GM18519 (cell line): ENCODE measurements at regions not wholly inside any gene's neighbourhood (a gene's known extent, or its start where the extent isn't known, plus 50 kb on each side); places are given as distances from the start of the nearest gene placed in this dataset.

Source experiments
- ATAC-seq: cut with Tn5 transposase; IDR thresholded peaks from one replicate; pipeline ENCODE4 v1.9.1; 2021; ENCODE audit warnings: mild to moderate bottlenecking, moderate library complexity; ENCODE audit not compliant: unreplicated experiment, low FRiP score

DNA sequence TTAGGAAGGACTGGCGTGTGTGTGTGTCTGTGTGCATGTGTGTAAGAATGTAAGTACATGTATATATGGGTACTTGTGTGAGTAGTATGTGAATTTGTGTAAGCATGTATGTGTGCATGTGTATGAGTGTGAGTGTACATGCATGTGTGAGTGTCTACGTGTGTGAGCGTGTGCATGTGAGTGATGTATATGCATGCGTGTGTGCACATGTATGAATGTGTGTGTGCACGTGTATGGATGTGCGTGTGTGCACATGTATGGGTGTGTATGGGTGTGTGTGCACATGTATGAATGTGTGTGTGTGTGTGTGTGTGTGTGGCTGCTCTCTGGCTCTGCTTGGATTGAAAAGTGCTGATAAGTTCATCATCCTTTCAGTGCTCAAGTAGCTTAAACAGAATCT lies 154.5 kb downstream of the TENT4A start:
- no peak for ATAC-seq

GRCh38 chr5:6868171-6868570 lies 154.9 kb downstream of the TENT4A start:
- no peak for ATAC-seq

- no peak for ATAC-seq
These were observed 155.5 kb downstream of the TENT4A start for GRCh38 chr5:6868575-6869215.

- ATAC-seq, result no peak
These were observed 156.4 kb downstream of the TENT4A start for GRCh38 chr5:6869677-6870076.

DNA sequence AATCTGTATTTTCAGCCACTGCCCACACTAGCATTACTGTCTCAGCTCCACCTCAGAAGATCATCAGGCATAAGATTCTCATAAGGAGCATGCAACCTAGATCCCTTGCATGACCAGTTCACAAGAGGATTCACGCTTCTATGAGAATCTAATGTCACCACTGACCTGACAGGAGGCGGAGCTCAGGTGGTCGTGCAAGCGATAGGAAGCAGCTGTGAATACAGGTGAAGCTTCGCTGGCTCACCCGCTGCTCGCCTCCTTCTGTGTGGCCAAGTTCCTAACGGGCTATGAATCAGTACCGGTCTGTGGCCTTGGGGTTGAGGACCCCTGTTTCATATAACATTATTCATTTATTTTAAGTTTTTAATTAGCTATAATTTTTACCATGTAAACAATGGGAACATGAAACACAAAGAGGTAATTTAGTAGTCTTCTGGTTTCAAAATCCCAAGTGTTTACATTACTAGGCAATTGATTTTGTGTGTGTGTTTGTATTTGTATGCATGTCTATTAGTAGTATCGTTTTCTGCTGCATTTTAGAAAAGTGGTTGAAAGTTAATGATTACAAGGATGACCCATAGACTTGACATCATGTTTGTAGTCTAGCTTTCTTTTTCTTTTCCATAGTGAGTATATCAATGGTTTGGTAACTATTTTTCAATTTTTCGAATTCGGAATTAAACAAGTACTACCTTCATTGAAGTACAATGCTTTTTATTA lies 159.4 kb downstream of the TENT4A start:
- no peak for ATAC-seq

DNA sequence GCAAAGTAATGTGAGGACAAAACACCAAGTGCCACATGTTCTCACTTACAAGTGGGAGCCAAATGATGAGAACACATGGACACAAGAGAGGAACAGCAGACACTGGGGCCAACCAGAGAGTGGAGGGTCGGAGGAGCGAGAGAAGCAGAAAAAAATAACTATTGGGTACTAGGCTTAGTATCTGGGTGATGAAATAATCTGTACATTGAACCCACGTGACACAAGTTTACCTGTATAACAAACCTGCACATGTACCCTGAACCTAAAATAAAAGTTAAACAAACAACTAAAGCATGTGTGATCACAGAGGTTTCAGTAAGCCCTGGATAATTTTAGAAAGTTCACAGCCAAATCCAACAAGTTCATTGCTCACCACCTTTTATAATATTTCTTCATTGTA lies 160.1 kb downstream of the TENT4A start:
- ATAC-seq, result no peak

GRCh38 chr5:6875376-6875775 lies 162.1 kb downstream of the TENT4A start:
- ATAC-seq, result no peak

GRCh38 chr5:6877986-6878828 lies 165.0 kb downstream of the TENT4A start:
- no peak for ATAC-seq

- ATAC-seq, result no peak
These were observed 172.3 kb downstream of the TENT4A start for GRCh38 chr5:6885581-6885980.

DNA sequence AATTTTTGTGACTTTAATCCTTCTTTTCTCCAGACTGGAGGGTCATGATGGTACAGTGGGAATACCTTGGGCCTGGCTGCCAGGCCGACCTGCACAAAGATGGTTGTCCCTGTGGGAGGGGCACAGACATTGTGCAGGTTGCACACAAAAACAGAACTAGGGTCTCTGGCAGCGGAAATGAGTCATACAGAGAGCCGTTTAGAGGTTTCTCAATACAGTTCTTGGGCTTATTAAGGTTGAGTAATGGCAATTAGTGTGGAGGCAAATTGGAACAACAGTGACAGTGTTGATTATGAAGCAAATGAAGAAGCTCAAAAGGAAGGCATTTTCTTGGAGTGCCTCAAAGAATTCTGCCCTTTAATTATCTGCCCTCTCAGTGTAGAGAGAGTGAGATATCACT lies 173.6 kb downstream of the TENT4A start:
- ATAC-seq, result no peak

- ATAC-seq, result no peak
These were observed 175.8 kb downstream of the TENT4A start for GRCh38 chr5:6889030-6889429.

GRCh38 chr5:6899221-6899620 lies 186.0 kb downstream of the TENT4A start:
- no peak for ATAC-seq

GRCh38 chr5:6900247-6901227 lies 187.3 kb downstream of the TENT4A start:
- no peak for ATAC-seq

- ATAC-seq, result no peak
These were observed 188.9 kb downstream of the TENT4A start for GRCh38 chr5:6902094-6902493.

- no peak for ATAC-seq
These were observed 189.4 kb downstream of the TENT4A start for GRCh38 chr5:6902597-6902996.

- no peak for ATAC-seq
These were observed 190.7 kb downstream of the TENT4A start for GRCh38 chr5:6903934-6904333.

DNA sequence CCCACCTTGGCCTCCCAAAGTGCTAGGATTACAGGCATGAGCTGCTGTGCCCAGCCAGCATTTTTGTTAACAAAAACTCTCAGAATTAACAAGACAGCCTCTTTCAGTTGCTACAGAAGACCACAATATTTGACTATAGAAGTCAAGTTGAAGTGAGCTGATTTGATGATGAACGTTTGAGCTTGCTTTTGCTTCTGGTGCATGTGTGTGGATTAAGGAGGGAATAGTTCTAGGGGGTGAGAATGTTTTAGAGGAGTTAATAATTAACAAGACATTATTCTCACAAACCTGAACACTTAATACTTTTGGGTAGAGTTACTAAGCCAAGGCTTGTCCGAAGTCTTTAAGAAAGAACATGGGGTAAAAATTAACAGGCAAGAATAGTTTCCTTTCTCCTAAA lies 191.6 kb downstream of the TENT4A start:
- ATAC-seq, result no peak

- ATAC-seq, result no peak
These were observed 192.2 kb downstream of the TENT4A start for GRCh38 chr5:6905423-6905822.

GRCh38 chr5:6905883-6906282 lies 192.7 kb downstream of the TENT4A start:
- no peak for ATAC-seq

DNA sequence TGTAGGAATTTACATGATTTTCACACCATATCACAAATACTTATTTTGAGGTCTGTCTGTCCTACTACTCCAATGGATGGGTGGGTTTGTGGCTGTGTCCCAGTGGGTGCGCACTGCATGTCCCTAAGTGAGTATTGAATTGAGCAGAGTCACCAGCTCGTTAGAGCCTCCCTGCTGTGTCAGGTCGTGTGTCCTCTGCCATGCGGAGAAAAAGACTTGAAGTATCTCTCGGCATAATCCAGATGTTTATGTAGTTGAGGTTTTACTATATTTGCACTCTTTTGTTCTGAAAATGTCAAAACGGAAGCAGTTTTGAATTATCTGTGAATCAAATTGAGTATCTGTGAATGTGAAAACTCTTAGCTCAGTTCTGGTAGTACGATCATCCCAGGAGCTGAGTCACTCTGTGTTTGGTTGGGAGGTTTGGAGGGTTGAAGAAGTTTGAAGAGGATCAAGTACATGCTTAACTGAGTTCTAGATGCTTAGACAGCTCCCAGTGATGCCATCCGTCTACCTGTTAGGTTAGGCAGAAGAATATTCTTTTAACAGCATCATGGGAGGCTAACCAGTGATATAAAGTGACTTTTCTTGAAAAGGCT lies 194.2 kb downstream of the TENT4A start:
- no peak for ATAC-seq
